H1 (cell line): ENCODE measurements at regions not wholly inside any gene's neighbourhood (a gene's known extent, or its start where the extent isn't known, plus 50 kb on each side); places are given as distances from the start of the nearest gene placed in this dataset.

ENCODE experiments used
- CTCF ChIA-PET: fragments of 300-600 bp; sonication (Branson Sonifier 250); formaldehyde crosslinking; loops from one replicate; lab custom pipeline; 2021; ENCODE audit not compliant: partially characterized antibody; lab: Charles Lee
- POLR2A ChIA-PET: fragments of 300-600 bp; sonication (Branson Sonifier 250); formaldehyde crosslinking; loops from one replicate; lab custom pipeline; 2021; ENCODE audit warnings: inconsistent platforms; ENCODE audit not compliant: partially characterized antibody; lab: Charles Lee
- DNase-seq, 2 experiments: peaks; one replicate each; pipeline versions ENCODE4 v3.0.0 to v3.0.0-alpha.2; 2010 to 2022; ENCODE audit warnings: low spot score in 2 of 2, low read depth in 1 of 2, mixed read lengths in 1 of 2
- FAIRE-seq: peaks from 2 replicates; lab custom pipeline; 2011; peaks lifted over from hg19 to GRCh38; lab: Jason Lieb, UNC
- H2AFZ ChIP-seq: 2 replicates; pipeline ENCODE4 v1.8.1; 2012; ENCODE audit warnings: low read length, inconsistent platforms
- H2AK5ac ChIP-seq: 2 replicates; pipeline ENCODE4 v1.6.1; 2013; ENCODE audit warnings: low read depth, low read length
- H2BK120ac ChIP-seq: replicated peaks from 2 replicates; pipeline ENCODE3; 2013; ENCODE audit warnings: low read depth, low read length, inconsistent platforms
- H2BK12ac ChIP-seq: 2 replicates; pipeline ENCODE4 v1.6.1; 2013; ENCODE audit warnings: low read depth, low read length
- H2BK15ac ChIP-seq: 2 replicates; pipeline ENCODE4 v1.6.1; 2013; ENCODE audit warnings: low read length
- H2BK20ac ChIP-seq: 2 replicates; pipeline ENCODE4 v1.6.1; 2013; ENCODE audit warnings: low read length
- H2BK5ac ChIP-seq: 2 replicates; pipeline ENCODE4 v1.6.1; 2013; ENCODE audit warnings: low read depth, low read length
- H3K14ac ChIP-seq: 2 replicates; pipeline ENCODE4 v1.6.1; 2013; ENCODE audit warnings: inconsistent platforms; ENCODE audit not compliant: insufficient read length
- H3K18ac ChIP-seq: 2 replicates; pipeline ENCODE4 v1.6.1; 2013; ENCODE audit warnings: low read length; ENCODE audit errors: extremely low read depth
- H3K23ac ChIP-seq: 2 replicates; pipeline ENCODE4 v1.6.1; 2013; ENCODE audit warnings: inconsistent platforms; ENCODE audit not compliant: insufficient read length
- H3K23me2 ChIP-seq: 2 replicates; pipeline ENCODE4 v1.6.1; 2013; ENCODE audit warnings: low read depth, low read length
- H3K27ac ChIP-seq: 2 replicates; pipeline ENCODE4 v1.6.1; 2011; ENCODE audit warnings: low read depth, low read length, inconsistent platforms
- H3K27me3 ChIP-seq, 4 experiments: replicated peaks in 1 of 4; 1 replicate in 1 of 4; 2 replicates in 3 of 4; pipeline versions ENCODE4 v1.6.1 to v1.8.1; 2011 to 2013; ENCODE audit warnings: low read length in 3 of 4, mild to moderate bottlenecking in 3 of 4, inconsistent platforms in 2 of 4, mixed read lengths in 2 of 4, moderate library complexity in 1 of 4; ENCODE audit not compliant: control insufficient read depth in 3 of 4, insufficient read depth in 3 of 4; ENCODE audit errors: extremely low read depth in 1 of 4
- H3K36me3 ChIP-seq, 4 experiments: 2 replicates each; pipeline versions ENCODE4 v1.6.1 to v1.8.1; 2011 to 2013; ENCODE audit warnings: mild to moderate bottlenecking in 4 of 4, low read length in 3 of 4, moderate library complexity in 2 of 4, control low read depth in 1 of 4, inconsistent platforms in 1 of 4; ENCODE audit not compliant: insufficient read depth in 4 of 4, control insufficient read depth in 2 of 4
- H3K4ac ChIP-seq: replicated peaks from 2 replicates; pipeline ENCODE3; 2013; ENCODE audit warnings: low read length, low read depth, mixed read lengths, inconsistent platforms; ENCODE audit not compliant: insufficient read length
- H3K4me1 ChIP-seq, 4 experiments: replicated peaks in 1 of 4; 1 replicate in 1 of 4; 2 replicates in 3 of 4; pipeline versions ENCODE4 v1.6.1 to v1.8.1; 2011 to 2013; ENCODE audit warnings: low read length in 3 of 4, inconsistent platforms in 2 of 4, mixed read lengths in 1 of 4; ENCODE audit not compliant: insufficient read depth in 4 of 4, control insufficient read depth in 3 of 4
- H3K4me2 ChIP-seq, 2 experiments: 2 replicates each; pipeline versions ENCODE4 v1.6.1 to v1.8.1; 2011 to 2013; ENCODE audit warnings: low read depth in 2 of 2, low read length in 2 of 2, control low read depth in 1 of 2, inconsistent platforms in 1 of 2, mild to moderate bottlenecking in 1 of 2; ENCODE audit not compliant: insufficient read depth in 1 of 2
- H3K4me3 ChIP-seq, 4 experiments: fragments of 200-600, 300-600 bp in 1 of 4; sonication (generic), shearing (Covaris generic), sonication (Bioruptor Twin) in 1 of 4; 2 replicates each; pipeline versions ENCODE4 v1.5.1 to v1.8.1; 2011 to 2016; ENCODE audit warnings: low read length in 4 of 4, low read depth in 3 of 4, control low read depth in 2 of 4, inconsistent platforms in 2 of 4, mild to moderate bottlenecking in 2 of 4, mixed read lengths in 1 of 4, moderate library complexity in 1 of 4; ENCODE audit not compliant: insufficient read depth in 2 of 4; ENCODE audit errors: extremely low read depth in 1 of 4
- H3K56ac ChIP-seq: replicated peaks from 2 replicates; pipeline ENCODE3; 2013; ENCODE audit warnings: low read depth, mild to moderate bottlenecking, mixed read lengths, low read length, inconsistent platforms; ENCODE audit not compliant: insufficient read length
- H3K79me1 ChIP-seq: 2 replicates; pipeline ENCODE4 v1.6.1; 2013; ENCODE audit warnings: low read depth, low read length, control low read depth
- H3K79me2 ChIP-seq, 2 experiments: 2 replicates each; pipeline versions ENCODE4 v1.6.1 to v1.8.1; 2012 to 2013; ENCODE audit warnings: low read length in 2 of 2, mild to moderate bottlenecking in 2 of 2, inconsistent platforms in 1 of 2; ENCODE audit not compliant: insufficient read depth in 2 of 2, control insufficient read depth in 1 of 2
- H3K9ac ChIP-seq, 4 experiments: replicated peaks in 1 of 4; 1 replicate in 1 of 4; 2 replicates in 3 of 4; pipeline versions ENCODE4 v1.6.1 to v1.8.1; 2011 to 2013; ENCODE audit warnings: low read depth in 3 of 4, low read length in 3 of 4, control low read depth in 2 of 4, mild to moderate bottlenecking in 2 of 4, moderate library complexity in 2 of 4, inconsistent platforms in 1 of 4; ENCODE audit errors: extremely low read depth in 1 of 4
- H3K9me3 ChIP-seq, 2 experiments: 2 replicates each; pipeline versions ENCODE4 v1.6.1 to v1.8.1; 2012 to 2013; ENCODE audit warnings: mild to moderate bottlenecking in 2 of 2, moderate library complexity in 2 of 2, control low read depth in 1 of 2, inconsistent platforms in 1 of 2, low read depth in 1 of 2, low read length in 1 of 2, mixed read lengths in 1 of 2; ENCODE audit not compliant: insufficient read depth in 2 of 2
- H4K20me1 ChIP-seq, 2 experiments: replicated peaks in 1 of 2; 2 replicates each; pipeline versions ENCODE3 to v1.8.1; 2011 to 2013; ENCODE audit warnings: inconsistent platforms in 2 of 2, low read length in 2 of 2, mild to moderate bottlenecking in 1 of 2; ENCODE audit not compliant: insufficient read depth in 2 of 2, control insufficient read depth in 1 of 2
- H4K5ac ChIP-seq: 2 replicates; pipeline ENCODE4 v1.6.1; 2013; ENCODE audit warnings: low read length, low read depth, mixed read lengths, inconsistent platforms; ENCODE audit not compliant: insufficient read length
- H4K8ac ChIP-seq: 2 replicates; pipeline ENCODE4 v1.8.0; 2013; ENCODE audit warnings: mild to moderate bottlenecking, moderate library complexity, low read length, inconsistent platforms; ENCODE audit not compliant: insufficient read depth; ENCODE audit errors: extremely low read depth
- H4K91ac ChIP-seq: replicated peaks from 2 replicates; pipeline ENCODE3; 2013; ENCODE audit warnings: low read length, mixed read lengths, inconsistent platforms; ENCODE audit not compliant: insufficient read length
- BACH1 ChIP-seq: IDR thresholded peaks from 2 replicates; pipeline ENCODE4 v1.6.1; 2012; ENCODE audit warnings: low read length, improper control_type of control experiment
- CEBPB ChIP-seq: IDR thresholded peaks from 2 replicates; pipeline ENCODE4 v1.6.1; 2012; ENCODE audit warnings: low read depth, low read length
- FOSL1 ChIP-seq: IDR thresholded peaks from 2 replicates; pipeline ENCODE4 v1.6.1; 2011; ENCODE audit warnings: mild to moderate bottlenecking, low read depth, low read length, moderate library complexity; ENCODE audit not compliant: insufficient read depth
- HDAC6 ChIP-seq: IDR thresholded peaks from one replicate; pipeline ENCODE4 v1.7.1; 2012; ENCODE audit warnings: low read depth, mild to moderate bottlenecking, inconsistent platforms, low read length, moderate library complexity
- POLR2A ChIP-seq, 2 experiments: IDR thresholded peaks; 1 replicate in 1 of 2; 2 replicates in 1 of 2; pipeline ENCODE4 v1.6.1; 2011; ENCODE audit warnings: low read depth in 2 of 2, low read length in 2 of 2, mild to moderate bottlenecking in 2 of 2; ENCODE audit errors: control extremely low read depth in 1 of 2
- TEAD4 ChIP-seq: IDR thresholded peaks from 2 replicates; pipeline ENCODE4 v1.6.1; 2012; ENCODE audit warnings: low read depth, low read length, inconsistent platforms, mixed read lengths
- YY1 ChIP-seq: IDR thresholded peaks from 2 replicates; pipeline ENCODE4 v1.6.1; 2011; ENCODE audit warnings: low read depth, mild to moderate bottlenecking, low read length
- WGBS, 2 experiments: shearing (Covaris generic) in 1 of 2; methylation state at CpG; one replicate each; pipeline versions ENCODE4 v1.1.6 to v1.1.7; 2013 to 2015; ENCODE audit warnings: low lambda C conversion rate in 2 of 2, mixed read lengths in 2 of 2, inconsistent platforms in 1 of 2, low coverage in 1 of 2, missing lambda C conversion rate in 1 of 2; ENCODE audit not compliant: insufficient replicate concordance in 2 of 2, insufficient coverage in 1 of 2, insufficient read length in 1 of 2; ENCODE audit errors: extremely low coverage in 1 of 2, missing lambda C conversion rate in 1 of 2; 5-methylcytosine and 5-hydroxymethylcytosine counted together
- TF ChIP-seq, protein P1 (sequence below): IDR thresholded peaks from 2 replicates; pipeline ENCODE4 v1.6.1; 2012; ENCODE audit warnings: inconsistent platforms

DNA sequence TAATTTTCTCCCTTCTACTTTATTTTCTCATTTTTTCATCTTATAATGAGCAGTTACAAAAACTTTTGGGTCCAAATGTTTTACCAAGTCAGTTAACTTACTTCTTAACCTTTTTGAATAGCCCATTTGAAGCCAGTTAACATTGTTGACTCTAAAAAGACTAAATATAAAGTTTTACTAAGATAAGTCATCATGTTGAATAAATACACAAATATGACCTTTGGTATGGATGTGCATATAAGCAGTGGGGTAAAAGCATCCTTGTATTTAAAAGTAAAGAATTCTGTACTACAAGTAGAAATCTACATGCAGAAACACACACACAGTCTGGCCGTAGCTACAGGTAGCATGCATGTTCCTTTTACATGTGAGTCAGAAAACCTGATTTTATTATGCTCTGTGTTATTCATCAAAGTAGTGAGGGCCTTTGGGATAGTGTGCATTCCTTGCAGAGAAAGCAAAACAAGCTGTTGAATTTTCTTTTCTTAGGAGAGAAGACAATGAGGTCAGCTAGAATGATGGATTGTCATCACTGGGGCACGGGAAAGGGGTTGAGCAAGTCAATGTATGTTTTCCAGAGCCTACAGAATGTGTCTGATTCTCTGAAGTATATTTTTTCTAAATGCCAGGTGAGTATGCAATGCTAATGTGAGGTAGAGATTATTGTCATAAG lies 533.2 kb upstream of the AGA start:
- WGBS, 2 experiments, result 90% methylated on average over 2 of the region's 2 CpGs; no CpG with 5 or more reads in 1 of the 2 experiments
- Histone ChIP-seq H3K23ac (no peak overlapping the region), H3K36me3 (no peaks in the 10 kb centered on the region), H3K23me2 (no peaks in the 10 kb centered on the region), H3K27ac (no peak overlapping the region), H4K91ac (no peak overlapping the region), H3K14ac (no peak overlapping the region), H2BK20ac (no peak overlapping the region), H2AFZ (no peak overlapping the region), H3K79me1 (no peaks in the 10 kb centered on the region), H2BK12ac (no peak overlapping the region), H3K4me1 (no peaks in the 10 kb centered on the region), H3K4me2 (no peak overlapping the region), H2BK15ac (no peak overlapping the region), H2BK120ac (no peak overlapping the region), H3K9me3 (no peaks in the 10 kb centered on the region), H3K4ac (no peak overlapping the region), H3K4me3 (no peak overlapping the region), H4K20me1 (no peaks in the 10 kb centered on the region), H4K5ac (no peak overlapping the region), H3K18ac (no peak overlapping the region), H3K9ac (no peak overlapping the region), H3K27me3 (no peaks in the 10 kb centered on the region), H4K8ac (no peak overlapping the region), H2AK5ac (no peak overlapping the region), H3K79me2 (no peaks in the 10 kb centered on the region), H3K56ac (no peak overlapping the region), H2BK5ac (no peak overlapping the region)
- TF ChIP-seq TEAD4, result no peak
- TF ChIP-seq POLR2A (IDR thresholded peaks at IDR 0.05; ENCODE audit: control extremely low read depth in 1 of 2, low read depth in 2 of 2, low read length in 2 of 2), result no peak
- TF ChIP-seq YY1, result no peak
- TF ChIP-seq FOSL1, result no peak
- no peak for TF ChIP-seq HDAC6
- TF ChIP-seq, protein P1, sequence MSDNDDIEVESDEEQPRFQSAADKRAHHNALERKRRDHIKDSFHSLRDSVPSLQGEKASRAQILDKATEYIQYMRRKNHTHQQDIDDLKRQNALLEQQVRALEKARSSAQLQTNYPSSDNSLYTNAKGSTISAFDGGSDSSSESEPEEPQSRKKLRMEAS, result no peak
- no peak for TF ChIP-seq BACH1
- TF ChIP-seq CEBPB, result no peak
- DNase-seq (no peak), FAIRE-seq (no peak)
- ChIA-PET CTCF (no interaction called here), POLR2A (no interaction called here)
